ENCODE measurements at regions not wholly inside any gene's neighbourhood (a gene's known extent, or its start where the extent isn't known, plus 50 kb on each side); places are given as distances from the start of the nearest gene placed in this dataset.

DNA sequence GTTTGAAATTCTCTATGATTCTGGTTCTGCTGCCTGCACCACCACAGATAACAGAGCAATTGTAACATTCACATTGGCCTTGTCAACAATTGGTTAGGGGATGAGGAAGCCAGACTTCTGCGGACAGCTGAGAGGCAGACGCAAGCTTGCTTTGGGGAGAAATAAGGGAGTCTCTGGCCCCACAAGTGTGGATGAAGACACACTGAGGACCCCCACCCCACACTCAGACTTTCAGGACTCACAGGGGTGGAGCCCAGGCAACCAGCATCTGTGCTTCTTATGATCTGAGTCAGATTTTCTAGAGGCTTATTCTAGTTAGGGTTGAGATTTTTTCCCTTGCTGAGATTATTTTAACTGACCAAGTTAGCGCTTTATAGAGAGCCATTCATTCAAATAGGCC is 140.3 kb upstream of the IRX2 start:
- TF ChIP-seq, protein P1, sequence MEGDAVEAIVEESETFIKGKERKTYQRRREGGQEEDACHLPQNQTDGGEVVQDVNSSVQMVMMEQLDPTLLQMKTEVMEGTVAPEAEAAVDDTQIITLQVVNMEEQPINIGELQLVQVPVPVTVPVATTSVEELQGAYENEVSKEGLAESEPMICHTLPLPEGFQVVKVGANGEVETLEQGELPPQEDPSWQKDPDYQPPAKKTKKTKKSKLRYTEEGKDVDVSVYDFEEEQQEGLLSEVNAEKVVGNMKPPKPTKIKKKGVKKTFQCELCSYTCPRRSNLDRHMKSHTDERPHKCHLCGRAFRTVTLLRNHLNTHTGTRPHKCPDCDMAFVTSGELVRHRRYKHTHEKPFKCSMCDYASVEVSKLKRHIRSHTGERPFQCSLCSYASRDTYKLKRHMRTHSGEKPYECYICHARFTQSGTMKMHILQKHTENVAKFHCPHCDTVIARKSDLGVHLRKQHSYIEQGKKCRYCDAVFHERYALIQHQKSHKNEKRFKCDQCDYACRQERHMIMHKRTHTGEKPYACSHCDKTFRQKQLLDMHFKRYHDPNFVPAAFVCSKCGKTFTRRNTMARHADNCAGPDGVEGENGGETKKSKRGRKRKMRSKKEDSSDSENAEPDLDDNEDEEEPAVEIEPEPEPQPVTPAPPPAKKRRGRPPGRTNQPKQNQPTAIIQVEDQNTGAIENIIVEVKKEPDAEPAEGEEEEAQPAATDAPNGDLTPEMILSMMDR (IDR thresholded peaks at IDR 0.05) = no peak
- TF ChIP-seq EZH2 (IDR thresholded peaks at IDR 0.05; ENCODE audit: borderline replicate concordance, insufficient read depth, low read depth, low read length, poor library complexity, severe bottlenecking) = no peak
